ENCODE measurements at regions not wholly inside any gene's neighbourhood (a gene's known extent, or its start where the extent isn't known, plus 50 kb on each side); places are given as distances from the start of the nearest gene placed in this dataset.

DNA sequence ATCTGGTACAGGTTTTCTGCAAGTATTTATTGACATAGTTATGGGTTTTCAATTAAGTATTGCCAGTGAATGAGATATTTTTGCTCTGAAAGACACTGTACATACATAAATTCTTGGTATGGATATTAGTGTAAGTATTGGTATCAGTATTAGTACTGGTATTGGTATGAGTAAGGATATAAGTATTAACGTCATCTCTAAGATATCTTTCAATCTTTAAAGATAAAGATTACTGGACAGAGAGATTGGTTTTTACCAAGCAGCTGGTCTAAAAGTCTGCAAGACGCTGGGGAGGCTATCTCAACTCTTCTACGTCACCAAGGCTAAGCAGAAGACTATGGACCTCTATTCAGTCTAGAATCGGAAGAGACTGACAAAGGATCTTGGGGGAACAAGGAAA is 234.5 kb downstream of the NXPE2 start:
- TF ChIP-seq ATF3 (IDR thresholded peaks at IDR 0.05), result no peak
- TF ChIP-seq REST (IDR thresholded peaks at IDR 0.05; ENCODE audit: low read depth), result no peak
- no peak for TF ChIP-seq TCF7L2 (IDR thresholded peaks at IDR 0.05; ENCODE audit: borderline replicate concordance, extremely low read depth, insufficient read depth, insufficient read length)
- no peak for TF ChIP-seq ZNF274 (IDR thresholded peaks at IDR 0.05; ENCODE audit: low read depth, low read length)
- no peak for TF ChIP-seq EZH2 (IDR thresholded peaks at IDR 0.05)
- TF ChIP-seq POLR2A (IDR thresholded peaks at IDR 0.05; ENCODE audit: borderline replicate concordance, extremely low read depth, insufficient read depth, insufficient read length), result no peak
- Histone ChIP-seq H3K4me2 (ENCODE audit: low read length) (no peak overlapping the region), H4K20me1 (ENCODE audit: insufficient read depth) (no peaks in the 10 kb centered on the region), H3K4me1 (ENCODE audit: control insufficient read depth in 1 of 2, insufficient read depth in 2 of 2, low read length in 2 of 2) (no peaks in the 10 kb centered on the region), H3K4me3 (replicated peaks in 1 of 2; ENCODE audit: low read depth in 1 of 2, low read length in 2 of 2) (no peak overlapping the region), H2AFZ (ENCODE audit: low read depth, low read length, poor library complexity, severe bottlenecking) (no peak overlapping the region), H3K27me3 (ENCODE audit: insufficient read depth, low read length) (no peaks in the 10 kb centered on the region), H3K36me3 (ENCODE audit: control insufficient read depth in 1 of 2, insufficient read depth in 2 of 2, low read length in 2 of 2) (no peaks in the 10 kb centered on the region), H3K9ac (ENCODE audit: low read length) (no peak overlapping the region), H3K27ac (ENCODE audit: low read depth, low read length) (no peak overlapping the region), H3K9me2 (ENCODE audit: insufficient read depth) (no peaks in the 10 kb centered on the region), H3K79me2 (ENCODE audit: insufficient read depth, low read length) (no peaks in the 10 kb centered on the region), H3K9me3 (ENCODE audit: control insufficient read depth in 1 of 2, insufficient read depth in 1 of 2, low read depth in 1 of 2, low read length in 2 of 2) (peaks cover 4 to 10% of the 10 kb centered on the region in 2 experiments; a peak in 2 of 4 replicates)
- ATAC-seq (no peak), DNase-seq (ENCODE audit: low read depth, low spot score) (no peak)
- intact Hi-C loops (cut with micrococcal nuclease), result no loop called here
- CTCF ChIA-PET, result no interaction called here
- RAD21 ChIA-PET (ENCODE audit: low non-redundant PET in 1 of 2, low total read pairs in 2 of 2, uncharacterized antibody in 2 of 2, unreplicated experiment in 2 of 2), result no interaction called here
- BruUV-seq (replicated peaks), result no TSS peak
- POLR2A ChIA-PET, result no interaction called here

Measured in HCT116 (cell line).